K562 (cell line): ENCODE measurements at regions not wholly inside any gene's neighbourhood (a gene's known extent, or its start where the extent isn't known, plus 50 kb on each side); places are given as distances from the start of the nearest gene placed in this dataset.

Source experiments
- ATAC-seq: fragments of 200-7000 bp; cut with Tn5 transposase; 3 replicates; pipeline ENCODE4 v1.9.1; 2020; ENCODE audit warnings: moderate library complexity
- BruUV-seq: library from RNA; stranded (reverse); fragments of 400-500 nt; replicated peaks from 2 replicates; lab custom pipeline; 2021; lab: Mats Ljungman, UMichigan
- CTCF ChIA-PET: fragments of 300-600 bp; formaldehyde crosslinking; extraction: SDS; loops from one replicate; lab custom pipeline; 2021; ENCODE audit warnings: low intra/inter-chr PET ratio; lab: Yijun Ruan, JAX
- POLR2A ChIA-PET: fragments of 300-600, 350-650 bp; sonication (Branson Sonifier 250); formaldehyde crosslinking; extraction: SDS; loops from one replicate; lab custom pipeline; 2021; ENCODE audit warnings: antibody characterized with exemption, inconsistent platforms; lab: Yijun Ruan, JAX
- DNase-seq, 4 experiments: peaks; one replicate each; pipeline versions ENCODE4 v3.0.0 to v3.0.0-alpha.2; 2011 to 2018; ENCODE audit warnings: low spot score in 3 of 4, mixed read lengths in 3 of 4; ENCODE audit errors: extremely low read depth in 1 of 4
- FAIRE-seq: peaks from 2 replicates; lab custom pipeline; 2011; peaks lifted over from hg19 to GRCh38; lab: Jason Lieb, UNC
- H2AFZ ChIP-seq: 2 replicates; pipeline ENCODE4 v1.6.0; 2011; ENCODE audit warnings: low read depth, low read length, control low read depth, inconsistent platforms
- H3K27ac ChIP-seq: fragments of 200-600 bp; 3 replicates; pipeline ENCODE4 v1.8.0; 2011; ENCODE audit warnings: low read depth, mild to moderate bottlenecking, control low read depth, inconsistent platforms, low read length, moderate library complexity, mixed read lengths; ENCODE audit errors: extremely low read depth
- H3K27me3 ChIP-seq, 2 experiments: fragments of 300-600 bp in 1 of 2; 2 replicates in 1 of 2; 3 replicates in 1 of 2; pipeline versions ENCODE4 v1.6.0 to v1.8.0; 2011; ENCODE audit warnings: inconsistent platforms in 2 of 2, low read length in 2 of 2, mild to moderate bottlenecking in 1 of 2, mixed read lengths in 1 of 2, moderate library complexity in 1 of 2; ENCODE audit not compliant: control insufficient read depth in 2 of 2, insufficient read depth in 2 of 2
- H3K36me3 ChIP-seq: fragments of 300-600 bp; 3 replicates; pipeline ENCODE4 v1.8.0; 2011; ENCODE audit warnings: mild to moderate bottlenecking, low read length, inconsistent platforms; ENCODE audit not compliant: control insufficient read depth, insufficient read depth
- H3K4me1 ChIP-seq, 2 experiments: fragments of 200-600 bp in 1 of 2; replicated peaks in 1 of 2; 2 replicates in 1 of 2; 3 replicates in 1 of 2; pipeline versions ENCODE4 v1.5.1 to v1.8.0; 2011; ENCODE audit warnings: inconsistent platforms in 2 of 2, low read length in 2 of 2, mild to moderate bottlenecking in 1 of 2, mixed read lengths in 1 of 2, moderate library complexity in 1 of 2; ENCODE audit not compliant: control insufficient read depth in 2 of 2, insufficient read depth in 2 of 2
- H3K4me2 ChIP-seq: 2 replicates; pipeline ENCODE4 v1.6.1; 2011; ENCODE audit warnings: low read length, control low read depth, inconsistent platforms, mixed read lengths; ENCODE audit not compliant: insufficient read depth
- H3K4me3 ChIP-seq: fragments of 200-600 bp; sonication (generic), shearing (Covaris generic); 2 replicates; pipeline ENCODE4 v1.5.1; 2016; ENCODE audit warnings: control low read depth, inconsistent platforms
- H3K79me2 ChIP-seq: fragments of 200-600 bp; 3 replicates; pipeline ENCODE4 v1.8.0; 2011; ENCODE audit warnings: low read length, inconsistent platforms; ENCODE audit not compliant: control insufficient read depth, insufficient read depth
- H3K9ac ChIP-seq, 2 experiments: 2 replicates each; pipeline versions ENCODE4 v1.6.0 to v1.6.1; 2011; ENCODE audit warnings: low read depth in 2 of 2, low read length in 2 of 2, control low read depth in 1 of 2, inconsistent platforms in 1 of 2, mild to moderate bottlenecking in 1 of 2, mixed read lengths in 1 of 2; ENCODE audit not compliant: insufficient read depth in 1 of 2
- H3K9me1 ChIP-seq: one replicate; pipeline ENCODE4 v1.6.0; 2011; ENCODE audit warnings: inconsistent platforms, mild to moderate bottlenecking, low read length, moderate library complexity; ENCODE audit not compliant: control insufficient read depth, insufficient read depth
- H3K9me3 ChIP-seq: replicated peaks from 2 replicates; pipeline ENCODE4 v1.5.1; 2011; ENCODE audit warnings: low read depth, low read length, inconsistent platforms; ENCODE audit not compliant: control insufficient read depth, insufficient read depth
- H4K20me1 ChIP-seq: replicated peaks from 2 replicates; pipeline ENCODE4 v1.6.1; 2011; ENCODE audit warnings: low read length, inconsistent platforms, mixed read lengths; ENCODE audit not compliant: control insufficient read depth, insufficient read depth
- C11orf30 ChIP-seq: fragments of 450-650 bp; IDR thresholded peaks from 2 replicates; pipeline ENCODE4 v1.6.1; 2016; ENCODE audit warnings: low read depth, mild to moderate bottlenecking
- PRMT5 ChIP-seq: sonication (generic); formaldehyde crosslinking; IDR thresholded peaks from 2 replicates; pipeline ENCODE4 v1.5.0; 2020; ENCODE audit warnings: missing genetic modification reagents
- SAP30 ChIP-seq: fragments of 200-600 bp; sonication (generic); IDR thresholded peaks from 2 replicates; pipeline ENCODE4 v1.6.1; 2012; ENCODE audit warnings: borderline replicate concordance, low read depth, mild to moderate bottlenecking, moderate library complexity, low read length, control low read depth, inconsistent platforms; ENCODE audit not compliant: insufficient read depth, poor library complexity, severe bottlenecking
- SIN3B ChIP-seq: fragments of 450-650 bp; IDR thresholded peaks from 2 replicates; pipeline ENCODE4 v1.6.1; 2017; ENCODE audit warnings: low read depth, mild to moderate bottlenecking, moderate library complexity
- ZNF316 ChIP-seq: fragments of 450-650 bp; IDR thresholded peaks from 2 replicates; pipeline ENCODE4 v1.6.1; 2016
- WGBS: fragments of 100-300 bp; shearing (Covaris generic); methylation state at CpG from one replicate; pipeline ENCODE4 v1.1.6; 2016; ENCODE audit warnings: low coverage, mixed read lengths; ENCODE audit not compliant: insufficient coverage; ENCODE audit errors: missing lambda C conversion rate; 5-methylcytosine and 5-hydroxymethylcytosine counted together
- in situ Hi-C: fragments of 300-500 bp; cut with MboI; formaldehyde crosslinking; loops from 4 replicates; pipeline ENCODE4 v1.15.0; 2018; ENCODE audit warnings: inconsistent platforms, mixed read lengths
- intact Hi-C: fragments of 100-400 bp; cut with micrococcal nuclease; formaldehyde crosslinking; loops from 2 replicates; pipeline ENCODE4 v1.14.2; 2022
- TF ChIP-seq, protein P1 (sequence below): conservative IDR thresholded peaks from 2 replicates; pipeline ENCODE4 v1.6.1; 2011; ENCODE audit warnings: low read depth, mild to moderate bottlenecking, low read length; ENCODE audit not compliant: control insufficient read depth

DNA sequence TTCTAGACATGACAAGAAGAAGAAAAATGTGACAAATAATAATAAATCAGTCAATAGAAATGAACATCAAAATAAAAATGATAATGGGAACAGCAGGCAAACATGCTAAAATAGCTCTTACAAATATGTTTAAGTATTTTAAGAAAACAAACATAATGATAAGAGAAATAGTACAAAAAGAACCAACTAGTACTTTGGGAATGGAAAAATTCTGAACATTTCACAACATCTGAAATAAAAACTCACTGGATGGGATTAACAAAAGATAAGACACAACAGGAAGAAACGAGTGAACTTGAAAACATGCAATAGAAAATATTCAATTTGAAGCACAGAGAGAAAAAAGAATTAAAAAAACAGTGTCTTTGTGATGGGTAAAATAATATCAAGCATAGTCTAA is 115.2 kb upstream of the TSPAN2 start (continued):
- TF ChIP-seq, protein P1, sequence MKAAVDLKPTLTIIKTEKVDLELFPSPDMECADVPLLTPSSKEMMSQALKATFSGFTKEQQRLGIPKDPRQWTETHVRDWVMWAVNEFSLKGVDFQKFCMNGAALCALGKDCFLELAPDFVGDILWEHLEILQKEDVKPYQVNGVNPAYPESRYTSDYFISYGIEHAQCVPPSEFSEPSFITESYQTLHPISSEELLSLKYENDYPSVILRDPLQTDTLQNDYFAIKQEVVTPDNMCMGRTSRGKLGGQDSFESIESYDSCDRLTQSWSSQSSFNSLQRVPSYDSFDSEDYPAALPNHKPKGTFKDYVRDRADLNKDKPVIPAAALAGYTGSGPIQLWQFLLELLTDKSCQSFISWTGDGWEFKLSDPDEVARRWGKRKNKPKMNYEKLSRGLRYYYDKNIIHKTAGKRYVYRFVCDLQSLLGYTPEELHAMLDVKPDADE, result no peak
- TF ChIP-seq SAP30 (no peak), PRMT5 (CRISPR knock-in tag) (no peak)
- TF ChIP-seq, all 486 proteins: peak for 0

DNA sequence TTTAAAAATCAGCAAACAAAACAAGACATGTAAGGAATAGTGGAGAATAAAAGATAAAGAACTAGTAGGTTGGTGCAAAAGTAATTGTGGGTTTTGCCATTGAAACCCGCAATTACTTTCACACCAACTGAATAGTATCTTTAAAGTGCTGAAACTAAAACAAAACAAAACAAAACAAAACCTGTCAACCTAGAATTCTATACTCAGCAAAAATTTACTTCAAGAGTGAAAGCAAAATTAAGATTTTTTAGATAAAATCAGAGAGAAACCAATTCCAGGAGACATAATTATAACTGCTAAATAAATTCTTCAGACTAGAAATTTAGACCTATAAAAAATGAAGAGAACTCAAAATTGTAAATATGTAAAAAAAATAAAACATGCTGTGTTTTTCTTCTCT is 114.0 kb upstream of the TSPAN2 start:
- CTCF ChIA-PET, result no interaction called here
- TF ChIP-seq SIN3B (no peak), ZNF316 (peak; percentile 48), C11orf30 (0 out of 2 replicates have a peak, but pooled peaks have one; percentile 29)
- no TSS peak for BruUV-seq
- Histone ChIP-seq H2AFZ (no peak overlapping the region), H4K20me1 (no peaks in the 10 kb centered on the region), H3K79me2 (no peaks in the 10 kb centered on the region), H3K4me3 (no peak overlapping the region), H3K36me3 (no peaks in the 10 kb centered on the region), H3K4me2 (no peak overlapping the region), H3K9me1 (no peaks in the 10 kb centered on the region), H3K27me3 (no peaks in the 10 kb centered on the region), H3K9ac (no peak overlapping the region), H3K4me1 (no peaks in the 10 kb centered on the region), H3K27ac (no peak overlapping the region), H3K9me3 (no peaks in the 10 kb centered on the region)
- in situ Hi-C loops (no loop called here), intact Hi-C loops (no loop called here)
- no peak for FAIRE-seq
- POLR2A ChIA-PET, result interaction anchor here (0.7 to 0.9 kb wide), 2 partner anchors 16 to 295 kb away, joined by 3 read pairs; no protein-coding TSS in a partner anchor
- DNase-seq, result no peak
- WGBS, result 0% methylated on average over 1 of the region's 1 CpG
- ATAC-seq, result no peak
